ENCODE measurements at regions not wholly inside any gene's neighbourhood (a gene's known extent, or its start where the extent isn't known, plus 50 kb on each side); places are given as distances from the start of the nearest gene placed in this dataset.

DNA sequence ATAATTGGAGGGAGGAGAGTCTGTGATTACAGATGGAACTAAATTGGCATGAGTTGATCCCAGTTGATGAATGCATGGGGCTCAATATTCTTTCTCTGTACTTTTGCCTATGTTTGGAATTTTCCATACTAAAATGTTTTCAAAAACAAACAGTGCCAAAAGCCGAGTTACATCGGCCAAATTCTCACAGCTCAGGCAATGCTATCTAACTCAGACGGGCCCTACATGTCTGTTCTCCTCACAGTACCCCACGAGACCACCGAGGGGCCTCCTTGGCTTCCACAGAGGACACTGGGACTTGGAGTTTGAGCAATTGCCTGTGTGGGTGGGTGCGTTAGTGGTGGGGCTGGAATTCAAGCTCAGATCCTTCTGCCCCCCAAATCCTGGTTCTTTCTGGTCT is 413.2 kb downstream of the CDH26 start:
- DNase-seq (ENCODE audit: low spot score) = no peak

GRCh38 chr20:60372275-60372674 is 414.1 kb downstream of the CDH26 start:
- no peak for DNase-seq (ENCODE audit: low spot score)

DNA sequence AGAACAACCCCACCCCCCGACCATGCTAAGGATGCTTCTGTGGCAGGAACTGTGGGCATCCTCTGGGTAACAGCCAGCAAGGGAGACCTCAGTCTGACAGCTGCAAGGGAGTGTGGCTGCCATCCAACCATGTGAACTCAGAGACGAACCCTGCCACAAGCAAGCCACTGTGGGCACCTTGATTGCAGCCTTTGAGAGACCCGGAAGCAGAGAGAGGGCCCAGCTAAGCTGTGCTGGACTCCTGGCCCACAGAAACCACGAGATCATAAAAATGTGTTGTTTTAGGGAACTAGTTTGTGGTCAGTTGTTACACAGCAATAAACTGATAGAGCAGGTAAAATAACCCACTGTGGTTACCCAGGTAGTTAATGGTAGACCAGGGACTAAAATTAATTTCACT is 414.6 kb downstream of the CDH26 start:
- no peak for DNase-seq (ENCODE audit: low spot score)

DNA sequence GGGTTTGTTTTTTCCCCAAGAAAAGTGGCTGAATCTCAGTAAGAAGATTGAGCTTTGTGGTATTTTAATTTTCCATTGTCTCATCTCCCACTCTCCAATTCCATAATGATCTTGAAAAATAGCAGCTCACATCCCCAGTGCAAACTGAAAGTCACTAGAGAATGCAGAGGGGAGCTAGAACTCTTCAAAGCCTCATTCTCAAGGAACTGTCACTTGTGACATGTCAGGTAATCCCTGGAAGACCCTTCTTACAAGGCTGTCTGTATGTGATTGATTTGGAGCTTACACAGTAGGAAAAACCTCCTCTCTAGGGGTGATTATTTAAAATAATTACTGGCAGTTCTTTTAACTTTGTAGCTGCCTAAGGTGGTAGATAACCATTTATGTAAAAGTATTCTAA is 420.4 kb downstream of the CDH26 start:
- no peak for DNase-seq (ENCODE audit: low spot score)

DNA sequence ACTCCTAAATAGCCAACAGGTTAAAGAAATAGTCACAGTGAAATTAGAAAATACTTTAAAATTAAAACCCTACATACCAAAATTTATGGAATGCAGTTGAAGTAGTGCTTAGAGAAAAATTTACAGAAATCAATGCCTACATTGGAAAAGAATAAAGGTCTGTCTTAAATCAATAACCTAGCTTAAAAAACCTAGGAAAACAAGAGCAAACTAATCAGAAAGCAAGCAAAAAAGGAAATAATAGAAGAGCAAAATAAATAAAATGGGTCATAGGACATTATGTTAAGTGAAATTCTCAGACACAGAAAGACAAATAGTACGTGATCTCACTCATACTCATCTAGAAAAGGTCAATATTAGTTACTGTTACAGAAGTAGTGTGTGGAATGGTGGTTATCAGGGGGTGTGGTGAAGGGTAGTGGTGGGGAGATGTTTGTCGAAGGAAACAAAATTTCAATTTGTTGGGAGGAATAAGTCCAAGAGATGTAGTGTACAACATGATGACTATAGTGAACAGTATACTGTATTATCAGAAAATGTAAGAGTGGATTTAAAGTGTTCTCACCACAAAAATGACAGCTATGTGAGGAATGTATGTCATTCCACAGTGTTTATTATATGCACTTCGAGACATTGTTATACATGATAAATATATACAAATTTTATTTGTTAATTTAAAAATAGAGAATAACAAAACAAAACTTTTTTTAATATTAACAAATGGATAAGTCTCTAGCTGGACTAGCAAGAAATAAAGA is 423.6 kb downstream of the CDH26 start:
- no peak for DNase-seq (ENCODE audit: low spot score)

DNA sequence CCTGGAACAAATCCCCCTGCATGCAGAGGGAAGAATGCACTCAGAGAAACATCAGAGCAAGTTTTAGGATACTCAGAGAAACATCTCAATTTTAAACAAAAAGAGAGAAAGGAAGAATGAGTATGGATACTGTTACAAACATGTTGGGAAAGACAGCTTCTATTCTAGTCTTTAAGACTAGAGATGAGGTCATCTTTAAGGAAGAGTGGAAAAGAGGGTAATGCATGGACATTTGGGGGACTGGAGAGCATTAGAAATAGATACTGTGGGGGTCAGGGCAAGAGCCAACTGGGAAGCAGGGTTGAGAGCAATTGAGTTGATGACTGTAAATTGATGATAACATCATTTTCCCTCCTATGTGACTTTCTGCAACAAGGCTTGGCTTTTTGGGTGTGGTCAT is 431.2 kb downstream of the CDH26 start:
- DNase-seq (ENCODE audit: low spot score) = no peak

GRCh38 chr20:60389882-60390281 is 431.7 kb downstream of the CDH26 start:
- no peak for DNase-seq (ENCODE audit: low spot score)

DNA sequence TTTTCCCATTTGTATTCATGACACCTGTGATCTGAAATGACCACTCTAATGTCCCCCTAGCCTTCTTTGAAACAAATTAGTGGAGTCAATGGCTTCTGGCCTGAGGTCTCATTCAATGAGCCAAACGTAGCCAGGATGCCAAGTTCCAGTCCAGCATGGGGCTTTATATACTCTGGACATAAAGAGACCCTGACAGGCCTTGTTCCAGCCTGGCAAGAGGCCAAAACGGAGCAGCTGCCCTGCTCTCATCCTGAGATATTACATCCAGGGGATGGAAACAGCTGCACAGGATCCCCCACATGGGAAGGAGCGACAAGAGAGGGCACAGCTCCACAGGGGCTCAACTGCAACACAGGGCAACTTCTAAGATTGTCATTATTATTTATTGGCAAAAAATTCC is 437.8 kb downstream of the CDH26 start:
- DNase-seq (ENCODE audit: low spot score) = no peak

- DNase-seq (ENCODE audit: low spot score) = no peak
Observed at GRCh38 chr20:60400567-60400966, 442.3 kb downstream of the CDH26 start.

GRCh38 chr20:60402189-60403058 is 444.2 kb downstream of the CDH26 start:
- DNase-seq (ENCODE audit: low spot score) = no peak

DNA sequence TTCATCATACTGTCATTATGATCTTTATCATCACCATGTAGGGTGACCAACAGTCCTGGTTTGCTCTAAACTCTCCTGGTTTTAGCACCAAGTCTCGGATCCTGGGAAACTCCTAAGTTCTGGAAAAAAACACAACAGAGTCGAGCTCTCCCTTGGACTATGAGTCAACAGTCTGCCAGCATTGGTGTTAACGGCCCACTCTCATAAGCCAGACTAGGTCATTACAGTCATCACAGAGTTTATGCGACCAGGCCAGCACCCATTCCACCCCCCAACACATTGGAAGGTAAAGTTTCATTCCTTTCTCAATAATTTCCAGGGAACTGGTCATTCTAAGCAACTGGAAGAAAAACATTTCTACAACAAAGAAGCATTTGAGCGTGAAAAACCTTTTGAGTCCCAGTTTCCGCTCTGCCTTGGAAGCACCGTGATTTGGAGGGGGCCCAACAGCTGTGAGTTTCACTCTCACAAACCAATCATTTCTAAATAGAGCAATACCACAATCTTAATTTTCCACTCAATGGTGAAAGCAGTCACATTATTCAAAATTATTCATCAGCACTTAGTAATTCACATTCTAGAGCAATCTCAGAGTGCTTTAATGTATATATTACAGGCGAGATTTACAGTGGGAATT is 445.0 kb downstream of the CDH26 start:
- no peak for DNase-seq (ENCODE audit: low spot score)

- no peak for DNase-seq (ENCODE audit: low spot score)
Observed at GRCh38 chr20:60407011-60407771, 449.0 kb downstream of the CDH26 start.

- no peak for DNase-seq (ENCODE audit: low spot score)
Observed at GRCh38 chr20:60407938-60408337, 449.7 kb downstream of the CDH26 start.

DNA sequence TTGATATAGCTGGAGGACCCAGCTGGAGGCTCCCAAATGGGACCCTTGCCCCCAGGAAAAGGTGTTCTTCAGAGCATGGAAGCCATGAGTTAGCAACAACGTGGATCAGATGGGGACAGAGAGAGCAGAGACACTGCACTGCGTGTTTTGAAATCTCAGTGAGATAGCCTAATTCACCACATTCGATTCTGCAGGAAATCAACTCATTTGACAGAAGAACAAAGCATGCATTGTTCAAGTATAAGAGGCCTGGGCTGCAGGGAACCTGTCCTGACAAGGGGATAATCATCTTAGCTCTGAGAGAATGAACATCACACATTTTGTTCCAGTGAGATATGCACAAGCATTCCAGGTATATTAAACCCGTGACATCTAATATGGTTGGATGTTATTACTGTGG is 450.2 kb downstream of the CDH26 start:
- no peak for DNase-seq (ENCODE audit: low spot score)

DNA sequence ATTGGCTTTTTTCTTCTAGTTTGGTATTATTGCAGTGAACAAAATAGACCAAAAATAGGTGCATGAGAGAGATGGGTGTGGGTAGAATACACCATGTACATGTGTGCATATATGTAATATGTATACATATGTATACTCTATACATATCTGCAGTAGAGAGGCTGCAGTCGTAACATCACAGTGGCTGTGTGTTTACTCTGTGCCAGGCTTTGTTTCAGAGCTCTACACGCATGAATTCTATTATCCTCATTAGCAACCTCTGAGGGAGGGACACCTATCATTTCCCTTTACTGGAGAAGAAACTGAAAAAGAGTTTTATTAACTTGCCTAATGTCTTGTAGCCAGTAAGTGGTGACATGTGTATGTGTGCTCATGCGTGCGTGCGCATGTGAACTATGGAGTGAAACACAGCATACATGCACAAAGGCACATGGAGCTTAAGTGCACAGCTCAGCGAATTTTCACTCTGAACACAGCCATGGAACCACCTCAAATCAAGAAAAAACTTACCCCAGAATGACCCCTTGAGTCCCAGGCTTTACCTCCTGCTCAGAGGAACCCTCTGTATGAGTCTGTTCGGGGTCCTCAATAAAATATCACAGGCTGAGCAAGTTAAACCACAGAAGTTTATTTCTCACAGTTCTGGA is 452.5 kb downstream of the CDH26 start:
- DNase-seq (ENCODE audit: low spot score) = no peak

- DNase-seq (ENCODE audit: low spot score) = no peak
Observed at GRCh38 chr20:60411813-60412212, 453.6 kb downstream of the CDH26 start.

- no peak for DNase-seq (ENCODE audit: low spot score)
Observed at GRCh38 chr20:60420676-60421229, 462.5 kb downstream of the CDH26 start.

GRCh38 chr20:60422848-60423247 is 464.6 kb downstream of the CDH26 start:
- no peak for DNase-seq (ENCODE audit: low spot score)

DNA sequence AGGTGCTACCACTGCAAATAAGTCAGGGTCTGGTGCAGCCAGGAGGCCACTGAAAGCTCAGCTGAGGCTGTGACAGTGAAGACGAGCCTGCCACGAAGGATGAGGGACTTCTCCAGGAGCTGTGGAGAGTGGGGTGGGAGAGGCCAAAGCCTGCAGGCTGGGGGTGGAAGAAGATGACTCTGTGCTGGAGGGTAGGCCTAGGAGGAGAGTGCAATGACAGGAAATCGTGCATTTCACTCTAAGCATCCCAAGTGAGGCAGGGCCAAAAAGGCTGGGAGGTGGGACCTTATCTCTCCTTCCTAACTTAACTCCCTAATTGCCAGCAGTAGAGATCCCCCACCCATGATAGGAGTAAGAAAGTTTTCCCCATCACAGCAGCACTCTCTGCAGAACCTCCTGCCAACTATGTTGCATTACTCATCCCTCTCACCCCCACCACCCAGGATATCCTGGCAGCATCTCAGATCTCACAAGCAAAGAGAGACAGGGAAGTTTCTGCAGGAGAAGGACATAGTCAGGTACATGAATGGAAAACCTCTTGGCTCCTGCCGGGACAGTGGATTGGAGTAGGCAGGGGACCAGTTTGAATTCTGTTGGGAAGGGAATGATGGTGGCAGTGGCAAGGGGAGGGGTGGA is 466.2 kb downstream of the CDH26 start:
- no peak for DNase-seq (ENCODE audit: low spot score)

DNA sequence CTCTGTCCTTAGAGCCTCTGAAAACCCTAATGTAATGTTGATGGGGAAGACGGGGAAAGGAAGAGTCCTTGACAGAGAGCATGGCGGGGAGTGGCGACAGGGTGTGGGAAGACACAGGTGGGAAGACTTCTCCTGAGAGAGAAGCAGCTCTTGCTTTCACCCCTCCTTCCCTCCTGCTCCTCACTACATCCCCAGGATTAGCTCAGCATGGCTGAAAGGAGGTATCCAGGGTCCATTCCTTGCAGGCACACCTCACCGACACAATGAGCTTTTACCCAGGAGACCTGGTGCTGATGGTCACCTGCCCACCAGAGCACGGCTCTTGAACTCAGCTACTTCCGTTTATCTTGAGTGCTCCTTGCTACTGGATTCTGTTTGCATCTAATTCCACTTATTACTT is 469.3 kb downstream of the CDH26 start:
- DNase-seq (ENCODE audit: low spot score) = no peak

DNA sequence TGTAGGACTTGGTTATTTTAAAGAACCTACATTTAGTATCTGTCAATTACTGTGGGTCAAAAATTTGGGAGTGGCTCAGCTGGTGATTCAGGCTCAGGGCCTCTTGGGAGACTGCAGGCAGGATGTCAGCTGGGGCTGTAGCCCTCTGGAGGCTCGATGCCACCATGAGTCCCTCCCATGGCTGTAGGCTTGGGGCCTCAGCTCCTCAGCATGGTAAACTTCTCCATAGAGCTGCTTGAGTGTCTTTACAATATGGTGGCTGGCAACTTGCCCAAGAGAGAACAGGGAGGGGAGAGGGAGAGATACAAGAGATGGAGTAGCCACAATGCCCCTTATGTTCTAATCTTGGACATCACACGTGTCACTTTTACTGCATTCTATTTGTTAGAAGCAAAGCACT is 470.4 kb downstream of the CDH26 start:
- no peak for DNase-seq (ENCODE audit: low spot score)

Data from ecto neural progenitor cell (in vitro differentiated cells).